Natural killer cell treated with Interleukin-12 subunit alpha and Interleukin-12 subunit beta and Interleukin-15 and Interleukin-18, amount 100 ng/mL, for 72 hours (primary cell): ENCODE measurements at regions not wholly inside any gene's neighbourhood (a gene's known extent, or its start where the extent isn't known, plus 50 kb on each side); places are given as distances from the start of the nearest gene placed in this dataset.
"Not testable (repeated sequence)": the region's sequence is repeated elsewhere in the genome, so short reads cannot be mapped to it uniquely, and the experiment has no call there.

Source experiments
- ATAC-seq, 2 donors: fragments of 150-1000 bp; cut with Tn5 transposase in 1 of 2; sonication (Bioruptor Pico), chemical (Tn5 transposase) in 1 of 2; 2 replicates each; pipeline ENCODE4 v1.10.0; 2021
- DNase-seq: peaks from one replicate; pipeline ENCODE4 v3.0.0; 2022; ENCODE audit warnings: low spot score
- H3K27ac Mint-ChIP-seq, 2 donors: 1 replicate in 1 of 2; 2 replicates in 1 of 2; pipeline ENCODE4 v1.8.0; 2022; ENCODE audit warnings: mixed read lengths in 2 of 2, mild to moderate bottlenecking in 1 of 2, moderate library complexity in 1 of 2
- H3K27me3 Mint-ChIP-seq, 2 donors: 1 replicate in 1 of 2; 2 replicates in 1 of 2; pipeline ENCODE4 v1.8.0; 2022; ENCODE audit warnings: mixed read lengths in 2 of 2
- H3K36me3 Mint-ChIP-seq: one replicate; pipeline ENCODE4 v1.8.0; 2022; ENCODE audit warnings: mixed read lengths
- H3K4me1 Mint-ChIP-seq, 2 donors: 1 replicate in 1 of 2; 2 replicates in 1 of 2; pipeline ENCODE4 v1.8.0; 2022; ENCODE audit warnings: low read depth in 2 of 2, mixed read lengths in 2 of 2, mild to moderate bottlenecking in 1 of 2
- H3K4me3 Mint-ChIP-seq: one replicate; pipeline ENCODE4 v1.8.0; 2022; ENCODE audit warnings: mixed read lengths
- H3K9me3 Mint-ChIP-seq: 2 replicates; pipeline ENCODE4 v1.8.0; 2022; ENCODE audit warnings: mixed read lengths

- DNase-seq, H3K4me3 Mint-ChIP-seq, H3K9me3 Mint-ChIP-seq, H3K27me3 Mint-ChIP-seq, ATAC-seq, H3K4me1 Mint-ChIP-seq, H3K27ac Mint-ChIP-seq, H3K36me3 Mint-ChIP-seq: not testable (repeated sequence)
These were observed 83.1 kb upstream of the CD82 start for GRCh38 chr11:44482338-44482737.

GRCh38 chr11:44483919-44484610 is 81.4 kb upstream of the CD82 start:
- Mint-ChIP-seq H3K4me1 (no peaks in the 10 kb centered on the region), H3K27ac (no peak overlapping the region), H3K27me3 (peaks cover 0 to 2% of the 10 kb centered on the region in 2 donors), H3K36me3 (no peaks in the 10 kb centered on the region), H3K4me3 (no peak overlapping the region), H3K9me3 (no peaks in the 10 kb centered on the region)
- no peak for ATAC-seq
- DNase-seq = no peak

- no peaks in the 10 kb centered on the region for H3K36me3 Mint-ChIP-seq
- H3K27me3 Mint-ChIP-seq = peaks cover 2 to 9% of the 10 kb centered on the region in 2 donors
- ATAC-seq = peak in 1 of 2 donors; percentile 22
- no peak overlapping the region for H3K27ac Mint-ChIP-seq
- H3K4me1 Mint-ChIP-seq = no peaks in the 10 kb centered on the region
- no peak for DNase-seq
- H3K9me3 Mint-ChIP-seq = no peaks in the 10 kb centered on the region
- H3K4me3 Mint-ChIP-seq = no peak overlapping the region
These were observed 77.1 kb upstream of the CD82 start for GRCh38 chr11:44488165-44488965.

- Mint-ChIP-seq H3K27me3 (peaks cover 5 to 9% of the 10 kb centered on the region in 2 donors), H3K4me3 (no peak overlapping the region), H3K36me3 (no peaks in the 10 kb centered on the region), H3K4me1 (no peaks in the 10 kb centered on the region), H3K9me3 (no peaks in the 10 kb centered on the region), H3K27ac (no peak overlapping the region)
- ATAC-seq (no peak), DNase-seq (no peak)
These were observed 72.1 kb upstream of the CD82 start for GRCh38 chr11:44493383-44493782.

GRCh38 chr11:44493930-44494329 is 71.5 kb upstream of the CD82 start:
- H3K27ac Mint-ChIP-seq = no peak overlapping the region
- peaks cover 5 to 9% of the 10 kb centered on the region in 2 donors for H3K27me3 Mint-ChIP-seq
- H3K36me3 Mint-ChIP-seq = no peaks in the 10 kb centered on the region
- ATAC-seq = no peak
- no peak for DNase-seq
- no peak overlapping the region for H3K4me3 Mint-ChIP-seq
- H3K4me1 Mint-ChIP-seq = no peaks in the 10 kb centered on the region
- no peaks in the 10 kb centered on the region for H3K9me3 Mint-ChIP-seq

- Mint-ChIP-seq H3K9me3 (no peaks in the 10 kb centered on the region), H3K4me1 (no peaks in the 10 kb centered on the region), H3K27me3 (peaks cover 5 to 9% of the 10 kb centered on the region in 2 donors), H3K27ac (no peak overlapping the region), H3K4me3 (no peak overlapping the region), H3K36me3 (no peaks in the 10 kb centered on the region)
- DNase-seq = no peak
- no peak for ATAC-seq
These were observed 70.7 kb upstream of the CD82 start for GRCh38 chr11:44494785-44495184.

- no peaks in the 10 kb centered on the region for H3K36me3 Mint-ChIP-seq
- no peak overlapping the region for H3K27ac Mint-ChIP-seq
- DNase-seq = no peak
- H3K4me1 Mint-ChIP-seq = no peaks in the 10 kb centered on the region
- H3K27me3 Mint-ChIP-seq = peaks cover 9% of the 10 kb centered on the region in 2 donors
- H3K4me3 Mint-ChIP-seq = no peak overlapping the region
- H3K9me3 Mint-ChIP-seq = no peaks in the 10 kb centered on the region
- ATAC-seq = no peak
These were observed 69.1 kb upstream of the CD82 start for GRCh38 chr11:44496391-44496790.

GRCh38 chr11:44498089-44498871 is 67.2 kb upstream of the CD82 start:
- Mint-ChIP-seq H3K27ac (no peak overlapping the region), H3K4me3 (no peak overlapping the region), H3K36me3 (no peaks in the 10 kb centered on the region), H3K27me3 (peaks cover 0 to 11% of the 10 kb centered on the region in 2 donors), H3K9me3 (no peaks in the 10 kb centered on the region), H3K4me1 (no peaks in the 10 kb centered on the region)
- ATAC-seq (no peak), DNase-seq (no peak)

GRCh38 chr11:44502506-44502905 is 63.0 kb upstream of the CD82 start:
- Mint-ChIP-seq H3K4me1 (no peaks in the 10 kb centered on the region), H3K9me3 (peaks cover 3% of the 10 kb centered on the region), H3K36me3 (peaks cover 5% of the 10 kb centered on the region), H3K4me3 (no peak overlapping the region), H3K27ac (no peak overlapping the region), H3K27me3 (peaks cover 7 to 11% of the 10 kb centered on the region in 2 donors)
- DNase-seq = no peak
- ATAC-seq = no peak

GRCh38 chr11:44505581-44506054 is 59.8 kb upstream of the CD82 start:
- Mint-ChIP-seq H3K4me3 (no peak overlapping the region), H3K36me3 (peaks cover 5% of the 10 kb centered on the region), H3K9me3 (peaks cover 3% of the 10 kb centered on the region), H3K4me1 (no peaks in the 10 kb centered on the region), H3K27me3 (peaks cover 14 to 17% of the 10 kb centered on the region in 2 donors), H3K27ac (no peak overlapping the region)
- ATAC-seq = no peak
- DNase-seq = no peak

- Mint-ChIP-seq H3K4me1 (no peaks in the 10 kb centered on the region), H3K27ac (no peak overlapping the region), H3K9me3 (peaks cover 3% of the 10 kb centered on the region), H3K36me3 (peaks cover 5% of the 10 kb centered on the region), H3K27me3 (peaks cover 14 to 16% of the 10 kb centered on the region in 2 donors), H3K4me3 (no peak overlapping the region)
- ATAC-seq = no peak
- DNase-seq = no peak
These were observed 59.0 kb upstream of the CD82 start for GRCh38 chr11:44506375-44507016.

GRCh38 chr11:44507491-44507890 is 58.0 kb upstream of the CD82 start:
- peaks cover 3% of the 10 kb centered on the region for H3K9me3 Mint-ChIP-seq
- H3K4me3 Mint-ChIP-seq = no peak overlapping the region
- no peak for ATAC-seq
- peaks cover 14 to 21% of the 10 kb centered on the region in 2 donors for H3K27me3 Mint-ChIP-seq
- no peak overlapping the region for H3K27ac Mint-ChIP-seq
- no peaks in the 10 kb centered on the region for H3K4me1 Mint-ChIP-seq
- H3K36me3 Mint-ChIP-seq = peaks cover 5% of the 10 kb centered on the region
- no peak for DNase-seq

- peaks cover 5% of the 10 kb centered on the region for H3K36me3 Mint-ChIP-seq
These were observed 57.5 kb upstream of the CD82 start for GRCh38 chr11:44507896-44508445.

More at GRCh38 chr11:44507896-44508445, 57.5 kb upstream of the CD82 start:
- H3K27ac Mint-ChIP-seq = no peak overlapping the region
- no peak for DNase-seq
- no peak overlapping the region for H3K4me3 Mint-ChIP-seq
- ATAC-seq = no peak
- H3K9me3 Mint-ChIP-seq = peaks cover 3% of the 10 kb centered on the region
- H3K4me1 Mint-ChIP-seq = no peaks in the 10 kb centered on the region
- H3K27me3 Mint-ChIP-seq = peaks cover 14 to 21% of the 10 kb centered on the region in 2 donors
